VCaP (cell line): ENCODE measurements at regions not wholly inside any gene's neighbourhood (a gene's known extent, or its start where the extent isn't known, plus 50 kb on each side); places are given as distances from the start of the nearest gene placed in this dataset.

Experiments
- H3K27ac ChIP-seq: fragments of 450-650 bp; 2 replicates; pipeline ENCODE4 v1.5.1; 2017
- TF ChIP-seq, protein P1 (sequence below): fragments of 450-650 bp; conservative IDR thresholded peaks from 2 replicates; pipeline ENCODE4 v1.5.1; 2017; ENCODE audit warnings: mild to moderate bottlenecking, moderate library complexity

DNA sequence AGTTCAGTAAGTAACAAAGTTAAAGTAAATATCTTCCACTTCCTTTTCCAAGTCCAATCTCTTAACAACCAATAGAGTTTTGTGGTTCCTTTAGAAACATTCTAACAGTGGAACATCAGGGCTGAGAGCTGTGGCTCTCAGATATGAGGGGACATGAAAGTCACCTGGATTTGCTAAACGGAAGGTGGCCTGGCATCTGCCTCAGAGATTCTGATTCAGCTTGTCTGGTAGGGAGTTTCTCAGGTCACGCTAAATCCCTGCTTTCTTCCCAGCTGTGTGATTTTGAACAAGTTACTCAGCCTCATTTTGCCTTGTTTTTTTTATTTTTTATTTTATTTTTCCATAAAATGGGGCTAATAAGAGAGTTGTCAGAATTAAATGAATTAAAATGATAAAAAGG is 411.0 kb upstream of the CDH11 start:
- no peak overlapping the region for H3K27ac ChIP-seq
- TF ChIP-seq, protein P1, sequence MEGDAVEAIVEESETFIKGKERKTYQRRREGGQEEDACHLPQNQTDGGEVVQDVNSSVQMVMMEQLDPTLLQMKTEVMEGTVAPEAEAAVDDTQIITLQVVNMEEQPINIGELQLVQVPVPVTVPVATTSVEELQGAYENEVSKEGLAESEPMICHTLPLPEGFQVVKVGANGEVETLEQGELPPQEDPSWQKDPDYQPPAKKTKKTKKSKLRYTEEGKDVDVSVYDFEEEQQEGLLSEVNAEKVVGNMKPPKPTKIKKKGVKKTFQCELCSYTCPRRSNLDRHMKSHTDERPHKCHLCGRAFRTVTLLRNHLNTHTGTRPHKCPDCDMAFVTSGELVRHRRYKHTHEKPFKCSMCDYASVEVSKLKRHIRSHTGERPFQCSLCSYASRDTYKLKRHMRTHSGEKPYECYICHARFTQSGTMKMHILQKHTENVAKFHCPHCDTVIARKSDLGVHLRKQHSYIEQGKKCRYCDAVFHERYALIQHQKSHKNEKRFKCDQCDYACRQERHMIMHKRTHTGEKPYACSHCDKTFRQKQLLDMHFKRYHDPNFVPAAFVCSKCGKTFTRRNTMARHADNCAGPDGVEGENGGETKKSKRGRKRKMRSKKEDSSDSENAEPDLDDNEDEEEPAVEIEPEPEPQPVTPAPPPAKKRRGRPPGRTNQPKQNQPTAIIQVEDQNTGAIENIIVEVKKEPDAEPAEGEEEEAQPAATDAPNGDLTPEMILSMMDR: no peak

DNA sequence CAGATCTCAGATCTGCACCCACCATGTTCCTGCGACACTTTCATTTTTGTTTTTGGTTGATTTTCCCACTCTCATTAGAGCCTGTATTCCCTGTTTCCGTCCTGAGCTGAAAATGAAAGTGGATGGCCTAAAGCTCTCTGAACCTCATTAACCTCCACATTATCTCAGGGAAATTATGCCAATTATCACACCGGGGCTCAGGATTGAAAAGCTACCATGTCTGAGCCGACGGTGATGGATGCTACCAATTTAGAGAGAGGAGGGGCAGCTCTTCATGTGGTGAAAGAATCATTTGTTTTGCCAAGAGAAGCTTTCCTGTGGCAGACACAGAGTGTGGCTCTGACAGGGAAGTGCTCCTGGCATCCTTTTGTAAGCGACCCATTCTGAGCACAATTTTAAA is 410.4 kb upstream of the CDH11 start:
- TF ChIP-seq, protein P1: no peak
- H3K27ac ChIP-seq: no peak overlapping the region

DNA sequence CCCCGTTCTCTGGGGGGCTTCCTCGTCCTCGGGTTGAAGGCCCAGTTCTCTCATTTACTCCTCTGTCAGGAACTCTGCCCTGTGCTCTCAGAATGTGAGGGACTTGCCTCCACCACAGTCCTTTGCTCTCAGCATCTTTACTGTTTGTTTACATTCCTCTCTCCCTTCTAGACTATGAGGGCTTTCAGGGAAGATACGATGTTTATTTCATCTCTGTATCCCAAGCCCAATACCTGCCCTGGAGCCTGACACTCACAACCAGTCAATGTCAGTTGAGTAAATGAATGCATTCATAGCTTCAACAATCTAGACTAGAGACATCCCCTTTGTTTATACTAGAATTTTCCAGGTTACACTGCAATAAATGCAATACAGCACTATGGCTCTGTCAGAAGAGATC is 409.6 kb upstream of the CDH11 start:
- TF ChIP-seq, protein P1: no peak
- no peak overlapping the region for H3K27ac ChIP-seq

DNA sequence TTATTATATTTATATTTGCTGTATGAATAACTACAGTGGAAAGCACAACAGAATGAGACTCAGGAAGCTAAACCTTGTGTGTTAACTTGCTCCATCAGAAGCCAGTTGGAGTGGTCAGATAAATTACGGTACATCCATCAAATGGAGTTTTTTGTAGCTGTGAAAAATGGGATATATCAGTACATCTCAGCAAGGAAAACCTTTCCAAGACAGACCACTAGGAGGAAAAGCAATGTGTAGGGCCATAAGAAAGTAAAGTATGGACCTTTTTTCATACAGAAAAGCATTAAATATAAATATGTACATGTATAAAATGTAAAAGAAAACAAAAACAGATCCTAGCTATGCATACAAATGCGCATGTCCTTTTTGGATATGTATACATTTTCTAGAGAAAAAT is 403.8 kb upstream of the CDH11 start:
- H3K27ac ChIP-seq: no peak overlapping the region
- TF ChIP-seq, protein P1: no peak

DNA sequence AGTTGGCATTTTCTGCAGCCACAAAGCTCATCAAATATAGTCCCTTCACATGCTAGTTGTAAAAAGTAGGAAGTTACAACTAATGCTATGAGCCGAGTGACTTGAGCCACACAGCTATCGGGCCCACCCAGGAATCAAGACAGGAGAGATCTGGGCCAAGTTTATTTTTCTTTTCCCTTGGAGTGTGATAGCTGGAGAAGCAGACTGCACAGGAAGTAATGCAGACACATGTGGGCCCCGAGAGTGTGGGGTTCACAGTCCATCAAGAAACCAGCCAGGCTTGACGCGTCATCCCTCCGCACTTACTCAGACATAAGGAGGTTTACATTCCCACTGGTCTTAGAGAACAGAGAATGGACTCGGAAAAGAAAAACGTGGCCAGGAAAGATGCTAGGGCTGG is 403.1 kb upstream of the CDH11 start:
- no peak overlapping the region for H3K27ac ChIP-seq
- TF ChIP-seq, protein P1: no peak

DNA sequence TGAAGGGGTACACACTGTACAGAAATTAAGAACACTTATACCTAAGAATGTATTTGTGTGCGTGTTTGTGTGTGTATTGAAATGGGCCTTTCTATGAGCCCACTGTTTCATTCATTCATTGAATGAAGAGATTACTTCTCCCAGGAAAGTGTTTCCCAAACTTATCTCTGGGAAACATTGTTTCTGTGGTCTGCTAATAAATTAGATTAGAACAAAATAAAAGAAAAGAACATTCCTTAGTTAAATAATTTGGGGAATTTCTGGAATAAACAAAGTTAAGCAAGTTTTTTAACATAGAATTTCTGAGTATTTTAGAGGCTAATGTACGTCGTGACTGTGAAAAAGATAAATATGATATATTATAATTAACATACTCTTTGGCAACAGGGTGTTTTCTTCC is 402.4 kb upstream of the CDH11 start:
- TF ChIP-seq, protein P1: no peak
- no peak overlapping the region for H3K27ac ChIP-seq

DNA sequence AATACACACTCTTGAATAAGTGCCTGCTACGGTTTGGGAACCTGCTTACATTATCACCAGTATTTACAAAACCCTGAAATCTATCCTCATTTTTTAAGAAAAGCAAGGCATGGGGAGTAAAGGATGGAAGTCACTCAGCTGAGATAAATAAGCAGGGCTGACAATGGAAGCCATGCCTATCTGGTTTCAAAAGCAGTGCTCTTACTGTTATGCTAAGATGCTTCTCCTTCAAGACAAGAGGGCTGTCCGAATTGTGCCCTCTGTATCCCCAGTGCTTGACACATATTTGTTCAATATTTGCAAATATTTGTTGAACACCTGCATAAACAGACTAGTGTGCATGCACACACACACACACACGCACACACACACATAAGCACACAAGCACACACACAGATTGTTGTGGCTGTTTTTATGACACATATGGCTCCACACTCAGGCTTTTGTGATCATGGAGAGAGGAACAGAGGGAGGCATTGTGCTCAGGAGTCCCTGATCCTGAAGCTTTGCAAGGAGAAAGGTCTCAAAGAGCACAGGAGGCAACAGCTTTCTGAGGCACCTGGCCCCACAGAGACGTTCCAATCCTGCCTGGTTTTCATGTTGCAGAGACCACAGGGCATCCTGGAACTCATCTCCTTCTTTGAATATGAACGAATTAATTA is 401.6 kb upstream of the CDH11 start:
- no peak overlapping the region for H3K27ac ChIP-seq

More for the DNA sequence above, 401.6 kb upstream of the CDH11 start:
- TF ChIP-seq, protein P1: no peak
